Hindlimb muscle (tissue), 1 donor: ENCODE measurements at regions not wholly inside any gene's neighbourhood (a gene's known extent, or its start where the extent isn't known, plus 50 kb on each side); places are given as distances from the start of the nearest gene placed in this dataset.
"Not testable (repeated sequence)": the region's sequence is repeated elsewhere in the genome, so short reads cannot be mapped to it uniquely, and the experiment has no call there.

Experiments
- DNase-seq: peaks from one replicate; pipeline ENCODE4 v3.0.0-alpha.2; 2013

DNA sequence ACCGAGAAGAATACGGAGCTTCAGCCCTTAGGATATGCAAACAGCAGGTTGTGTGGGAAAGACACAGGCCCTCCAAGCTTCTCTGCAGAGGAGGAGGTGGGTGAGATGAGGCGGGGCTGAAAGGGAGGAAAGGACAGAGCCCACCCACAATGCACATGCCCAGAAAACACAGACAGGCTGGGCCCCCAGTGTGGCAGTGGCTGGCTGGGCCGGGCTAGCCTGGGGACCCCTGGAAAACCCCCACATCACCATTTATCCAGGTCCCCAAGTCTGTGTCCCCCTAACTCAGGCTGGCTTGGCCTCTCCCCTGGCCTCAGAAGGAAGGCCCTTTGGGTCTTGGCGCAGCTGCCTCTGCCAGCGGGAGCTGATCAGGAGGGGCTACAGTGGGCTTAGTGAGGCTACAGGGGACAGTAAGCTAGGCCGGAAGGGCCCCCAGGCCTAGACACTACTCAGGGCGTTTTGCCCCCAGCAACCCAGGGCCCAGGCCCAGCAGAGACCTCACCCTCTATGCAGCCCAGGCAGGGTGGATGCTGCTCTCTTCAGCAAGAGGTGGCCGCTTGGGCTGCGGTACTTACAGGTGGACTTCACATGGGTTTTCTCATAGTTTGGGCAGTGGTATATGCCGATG lies 119.5 kb downstream of the TUBA3C start:
- no peak for DNase-seq

DNA sequence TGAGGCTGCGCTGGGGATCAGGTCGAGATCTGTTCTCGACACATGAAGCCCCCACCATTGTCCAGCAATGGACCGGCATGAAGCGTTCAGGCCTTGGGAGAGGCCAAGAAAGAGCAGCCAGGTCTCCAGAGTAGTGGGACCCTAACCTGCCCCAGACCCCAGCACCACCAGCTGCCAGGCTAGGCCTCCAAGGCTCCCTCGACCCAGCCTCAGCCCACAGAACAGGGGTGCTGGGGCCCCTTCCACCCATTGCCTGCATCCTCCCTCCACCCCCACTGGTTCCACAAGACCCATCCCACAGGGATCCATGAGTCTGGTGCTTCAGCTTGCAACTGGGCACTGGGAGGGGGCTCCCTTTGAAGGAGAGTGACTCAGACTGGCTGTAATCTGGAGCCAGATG lies 120.3 kb downstream of the TUBA3C start:
- DNase-seq: no peak

DNA sequence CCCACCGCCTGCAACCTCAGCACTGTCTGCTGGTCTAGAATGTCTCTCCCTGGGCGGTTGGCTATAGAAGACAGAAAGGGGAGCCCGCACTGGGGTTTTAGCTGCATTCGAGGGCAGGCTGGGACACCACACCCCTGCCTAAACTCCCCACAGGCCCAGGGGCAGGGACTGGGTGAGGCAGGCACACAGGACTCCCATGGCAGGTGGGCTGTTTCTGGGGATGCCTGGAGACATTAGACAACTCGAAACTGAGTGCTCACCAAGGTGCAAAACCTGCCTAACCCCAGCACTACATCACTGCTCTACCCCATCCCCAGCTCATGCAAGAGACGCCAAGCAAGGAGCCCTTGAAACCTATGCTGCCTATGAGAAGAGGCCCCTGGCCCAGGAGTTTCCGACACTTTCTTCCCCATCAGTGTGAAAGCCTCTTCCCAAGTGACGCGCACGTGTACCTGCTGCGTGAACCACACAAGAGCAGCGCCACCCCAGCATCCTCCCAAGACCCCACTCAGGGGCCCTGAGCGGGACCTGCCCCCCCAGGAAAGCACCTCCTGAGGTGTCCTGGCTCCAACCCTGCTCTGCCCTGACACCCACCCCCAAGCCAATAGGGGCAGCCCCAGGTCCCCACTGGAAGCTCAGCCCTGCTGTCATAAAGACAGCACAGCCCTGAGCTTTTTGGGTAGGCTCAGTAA lies 121.2 kb downstream of the TUBA3C start:
- no peak for DNase-seq

DNA sequence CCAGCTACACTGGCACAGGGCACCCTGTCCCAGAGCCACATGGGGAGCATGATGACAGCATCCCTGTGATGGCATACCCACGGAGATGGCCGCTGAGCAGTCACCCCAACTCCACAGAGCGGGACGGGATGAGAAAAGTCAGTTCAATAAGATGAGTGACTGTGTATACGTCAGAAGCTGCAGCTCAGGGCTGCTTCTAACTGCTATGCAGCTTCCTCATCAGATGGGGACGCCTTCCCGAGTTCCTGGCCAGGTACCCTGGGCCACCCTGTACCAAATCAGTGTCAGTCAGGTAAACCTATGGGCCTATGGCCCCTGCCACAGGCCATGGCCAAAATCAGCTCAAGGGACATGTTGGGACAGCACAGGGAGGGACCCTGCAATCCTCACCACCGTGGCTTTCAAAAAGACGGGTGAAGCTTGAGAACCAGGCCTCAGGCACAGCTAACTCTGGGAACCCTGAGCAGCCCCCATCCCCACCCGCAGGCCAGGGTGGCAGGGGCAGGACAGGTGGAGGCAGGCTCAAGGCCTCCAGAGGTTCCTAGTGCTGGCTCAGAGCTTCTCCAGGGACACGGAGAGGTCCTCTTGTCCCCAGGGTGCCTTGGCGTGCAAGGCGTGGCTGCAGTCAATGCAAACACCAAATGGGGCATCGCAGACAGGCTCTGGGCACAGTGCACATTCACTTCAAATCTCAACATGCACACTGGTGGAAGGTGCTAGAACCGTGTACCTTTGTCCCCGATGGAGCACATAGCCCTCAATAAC lies 122.4 kb downstream of the TUBA3C start:
- no peak for DNase-seq

DNA sequence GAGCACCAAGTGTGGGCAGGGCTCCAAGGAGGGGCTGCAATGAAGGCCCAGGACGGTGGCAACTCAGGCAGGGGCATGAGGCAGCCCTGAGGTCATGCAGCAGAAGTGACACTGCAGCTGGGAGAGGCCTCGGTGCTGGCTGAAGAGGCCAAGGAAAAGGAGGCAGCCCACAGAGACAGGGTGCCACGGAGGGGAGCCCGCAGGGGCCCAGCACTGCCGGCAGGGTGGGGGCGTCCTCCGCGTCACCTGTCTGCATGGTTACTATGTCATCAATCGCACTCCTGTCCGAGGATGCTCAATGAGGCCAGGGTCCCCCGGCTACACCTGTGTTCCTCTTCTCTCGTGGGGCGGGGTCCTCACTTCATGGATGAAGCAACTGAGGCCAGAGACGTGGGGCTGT lies 123.1 kb downstream of the TUBA3C start:
- DNase-seq: peak; percentile 2

DNA sequence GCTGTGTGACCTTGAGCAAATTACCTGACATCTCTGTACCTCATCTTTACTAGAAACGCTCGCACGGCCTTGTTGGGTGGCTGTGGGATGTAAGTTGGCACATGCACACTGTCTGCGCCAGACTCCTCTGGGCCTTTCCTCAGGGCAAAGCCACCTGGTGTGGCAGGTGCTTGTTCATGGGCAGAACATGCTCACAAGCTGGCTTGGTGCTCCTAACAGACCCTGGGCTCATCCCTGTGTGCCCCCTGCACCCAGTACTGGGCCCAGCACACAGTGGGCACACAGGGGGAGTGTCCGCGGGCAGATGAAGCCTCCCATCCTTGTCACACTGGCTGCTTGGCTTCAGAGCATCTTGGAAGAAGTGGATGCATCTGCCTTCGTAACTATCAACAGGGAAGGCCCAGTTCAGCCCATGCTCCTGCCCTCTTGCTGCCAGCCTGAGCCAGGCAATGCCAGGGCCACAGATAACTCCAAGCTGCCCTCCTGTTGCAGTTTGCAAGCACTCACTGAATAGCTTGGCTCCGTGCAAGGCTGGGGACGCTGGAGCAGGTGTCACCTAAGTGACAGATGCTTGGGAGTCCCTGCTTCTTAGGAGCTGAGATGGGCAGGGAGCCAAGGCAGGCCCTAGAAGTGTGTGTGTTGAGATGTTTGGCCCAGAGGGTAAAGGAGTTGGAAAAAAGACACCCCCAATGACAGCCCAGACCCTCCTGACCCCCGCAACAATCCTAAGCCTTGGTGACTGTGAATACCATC lies 123.9 kb downstream of the TUBA3C start:
- DNase-seq: no peak

DNA sequence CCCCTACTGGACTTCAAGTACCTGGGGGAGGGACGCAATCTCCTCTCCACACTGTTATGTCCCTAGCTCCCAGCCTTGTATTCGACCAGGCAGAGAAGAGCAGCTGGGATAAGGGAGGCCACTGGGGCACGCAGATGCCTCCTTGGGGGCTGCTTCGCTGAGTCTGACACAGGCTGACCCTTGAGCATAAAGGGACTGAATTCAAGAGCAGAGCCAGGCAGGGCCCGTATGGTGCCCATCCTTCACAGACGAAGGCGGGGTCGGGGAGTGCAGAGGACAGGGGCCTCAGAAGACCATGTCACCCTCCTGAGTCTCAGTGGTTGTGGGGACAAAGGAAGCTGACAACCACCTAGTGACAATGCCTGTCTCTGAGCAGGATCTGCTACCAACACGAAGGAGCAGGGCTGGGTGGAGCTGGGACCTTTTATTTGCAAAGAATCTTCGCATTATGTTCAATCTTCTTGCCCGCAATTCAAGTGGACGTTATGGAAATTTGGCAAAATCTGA lies 124.6 kb downstream of the TUBA3C start:
- DNase-seq: no peak

DNA sequence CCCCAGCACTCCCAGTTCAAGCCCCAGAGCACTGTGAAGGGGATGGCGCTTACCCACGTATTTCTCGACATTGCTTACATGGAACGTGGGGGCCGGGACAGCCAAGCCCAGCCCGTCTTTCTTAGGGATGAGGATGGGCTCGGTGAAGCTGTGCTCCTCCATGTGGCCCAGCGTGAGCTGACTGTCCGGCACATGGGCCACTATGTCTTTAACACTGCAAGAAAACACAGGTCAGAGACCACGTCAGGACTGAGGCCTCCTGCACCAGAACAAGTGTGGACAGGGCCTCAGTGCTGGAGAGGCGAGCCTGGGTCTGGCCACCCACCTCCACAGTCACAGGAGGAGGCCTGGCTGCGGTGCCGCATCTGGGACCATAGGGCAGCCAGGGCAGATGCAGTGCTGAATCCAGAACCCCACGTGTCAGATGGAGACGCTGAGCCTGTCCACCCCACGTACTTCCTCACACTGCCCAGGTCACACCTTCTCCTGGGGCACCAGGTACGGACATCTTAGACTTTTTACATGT lies 125.2 kb downstream of the TUBA3C start:
- DNase-seq: no peak

DNA sequence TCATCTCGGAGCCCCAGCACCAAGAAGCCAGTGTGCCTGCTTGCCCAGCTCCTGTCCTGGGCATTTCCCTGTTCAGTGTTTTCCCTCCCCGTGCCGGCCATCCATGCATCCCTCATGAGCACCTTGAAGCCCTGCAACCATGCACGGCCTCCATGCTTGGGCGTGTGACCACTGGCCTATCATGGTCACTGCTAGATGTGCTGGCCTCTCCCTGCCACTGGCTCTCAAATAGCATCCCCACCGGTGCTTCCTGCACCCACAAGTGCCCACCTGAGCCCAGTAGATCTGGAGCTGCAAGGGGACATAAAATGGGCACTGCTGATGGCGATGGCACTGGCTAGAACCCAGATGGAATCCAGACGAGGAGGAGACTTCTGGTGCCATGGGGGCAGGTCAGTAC lies 126.0 kb downstream of the TUBA3C start:
- DNase-seq: no peak

DNA sequence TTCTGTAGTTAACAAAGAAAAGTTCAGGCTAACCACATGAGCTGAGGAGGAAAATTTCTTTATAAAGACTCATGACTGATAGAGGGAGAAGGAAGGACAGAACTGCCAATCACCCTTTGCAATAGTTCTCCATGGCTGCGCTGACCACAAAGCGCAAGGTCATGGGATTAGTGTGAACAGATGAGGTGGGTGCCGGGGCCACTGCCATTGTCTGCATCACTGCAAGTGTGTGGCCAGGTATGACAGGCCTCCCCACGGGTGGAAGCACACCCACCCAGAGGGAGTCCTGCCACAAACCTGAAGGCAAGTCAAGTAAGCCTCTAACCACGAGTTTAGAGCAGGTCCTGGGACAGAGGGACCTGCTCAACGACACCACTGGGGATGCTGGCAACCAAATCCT lies 128.1 kb downstream of the TUBA3C start:
- no peak for DNase-seq

DNA sequence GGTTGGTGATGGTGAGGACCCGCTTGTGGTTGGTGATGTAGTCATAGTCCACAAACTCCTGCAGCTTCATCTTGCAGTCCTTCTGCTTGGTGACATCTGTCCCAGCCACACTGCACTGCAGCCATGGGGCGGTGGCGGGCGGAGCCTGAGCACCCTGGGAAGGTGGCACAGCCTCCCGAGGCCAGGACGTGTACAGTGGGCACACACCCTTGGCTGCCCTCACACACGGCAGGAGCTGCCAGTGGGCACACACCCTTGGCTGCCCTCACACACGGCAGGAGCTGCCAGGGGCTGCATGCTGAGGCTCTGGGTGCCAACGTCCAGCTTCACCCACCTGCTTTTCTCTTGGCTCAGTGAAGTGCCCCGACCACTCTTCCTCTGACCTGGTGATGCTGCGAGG lies 128.7 kb downstream of the TUBA3C start:
- DNase-seq: no peak

DNA sequence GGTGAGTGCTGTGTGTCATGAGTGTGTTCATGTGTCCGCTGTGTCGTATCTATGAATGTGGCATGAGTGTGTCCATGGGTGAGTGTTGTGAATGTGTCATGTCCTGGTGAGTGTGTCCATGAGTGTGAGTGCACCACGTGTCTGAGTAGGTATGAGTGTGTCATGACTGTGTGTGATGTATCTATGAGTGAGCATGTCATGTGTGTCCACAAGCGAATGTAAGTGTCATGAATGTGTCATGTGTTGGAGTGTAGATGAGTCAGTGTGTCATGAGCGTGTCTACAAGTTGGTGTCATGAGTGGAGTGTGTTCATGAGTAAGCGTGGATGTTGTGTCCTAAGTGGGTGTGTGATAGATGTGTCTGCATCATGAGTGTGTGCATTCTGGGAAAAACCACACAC lies 129.4 kb downstream of the TUBA3C start:
- no peak for DNase-seq

DNA sequence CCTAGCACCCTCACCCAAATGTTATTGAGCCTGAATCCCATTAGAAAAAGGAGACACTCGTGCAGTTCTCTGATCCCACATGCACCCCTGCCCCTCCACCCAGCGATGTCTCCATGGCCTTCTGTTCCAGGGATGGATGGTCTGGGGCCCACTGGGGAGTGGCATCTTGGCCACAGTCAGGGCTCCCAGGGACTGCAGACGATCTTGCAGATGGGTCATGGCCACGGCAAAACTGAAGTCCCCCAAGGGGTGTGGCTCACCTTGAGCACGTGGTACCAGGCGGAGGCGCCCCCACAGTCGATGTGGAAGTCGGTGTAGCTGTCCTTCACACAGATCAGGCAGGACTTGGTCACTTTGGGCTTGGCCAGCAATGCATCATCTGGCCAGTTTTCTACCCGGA lies 130.7 kb downstream of the TUBA3C start:
- no peak for DNase-seq

DNA sequence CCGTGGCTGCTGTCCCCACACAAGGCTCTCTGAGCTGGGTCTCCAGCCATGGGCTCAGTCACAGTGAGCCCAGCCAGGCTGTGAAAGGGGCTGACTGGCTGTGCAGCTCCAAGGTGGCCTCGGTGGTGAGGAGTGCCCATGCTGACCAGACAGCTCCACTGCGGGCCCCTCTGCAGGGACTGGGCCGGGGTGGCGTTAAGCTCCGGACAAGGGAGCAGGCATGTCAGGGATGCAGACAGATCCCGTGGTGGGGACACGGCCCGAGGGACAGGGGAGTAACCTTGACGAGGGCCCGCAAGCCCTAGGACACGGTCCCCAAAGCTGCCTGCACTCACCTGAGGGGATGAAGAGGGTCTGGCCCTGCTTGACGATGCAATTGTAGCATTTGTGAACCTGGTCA lies 132.0 kb downstream of the TUBA3C start:
- DNase-seq: not testable (repeated sequence)

DNA sequence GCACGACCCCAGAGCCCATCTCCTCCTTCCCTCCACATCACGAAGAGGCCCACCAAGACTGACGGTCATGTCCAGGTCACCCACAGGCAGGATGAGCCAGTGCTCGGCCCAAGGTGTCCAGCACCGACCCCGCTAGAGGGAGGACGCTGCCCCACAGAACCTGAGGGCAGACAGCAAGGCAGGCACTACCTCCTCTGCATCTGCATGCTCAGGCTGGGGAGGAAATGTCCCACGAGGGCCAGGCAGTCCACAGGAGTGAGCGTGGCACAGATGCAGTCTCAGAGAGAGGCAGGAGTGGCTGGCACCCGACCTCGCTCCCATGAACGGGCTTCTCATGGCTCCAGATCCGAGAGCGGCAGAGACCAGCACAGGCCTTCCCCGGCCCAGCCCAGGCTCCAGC lies 133.2 kb downstream of the TUBA3C start:
- DNase-seq: no peak

DNA sequence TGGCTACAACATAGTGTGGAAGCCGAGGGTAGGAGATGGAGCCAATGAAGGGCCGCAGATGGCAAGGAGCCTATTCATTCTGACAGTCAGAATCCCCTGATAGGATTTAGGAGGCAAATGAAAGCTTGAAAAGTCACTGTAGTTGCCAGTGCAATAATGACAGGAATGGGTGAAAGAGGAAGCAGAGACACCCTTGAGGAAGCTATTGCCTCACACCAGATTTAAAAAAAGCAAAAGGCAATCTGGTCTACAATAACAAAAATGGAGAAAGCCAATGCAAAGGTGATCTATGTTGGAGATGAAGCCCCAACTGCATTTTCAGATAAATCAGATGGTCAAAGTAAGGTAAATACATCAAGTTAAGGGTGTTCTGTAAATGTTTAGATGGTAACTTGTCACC lies 158.5 kb downstream of the TUBA3C start:
- no peak for DNase-seq

DNA sequence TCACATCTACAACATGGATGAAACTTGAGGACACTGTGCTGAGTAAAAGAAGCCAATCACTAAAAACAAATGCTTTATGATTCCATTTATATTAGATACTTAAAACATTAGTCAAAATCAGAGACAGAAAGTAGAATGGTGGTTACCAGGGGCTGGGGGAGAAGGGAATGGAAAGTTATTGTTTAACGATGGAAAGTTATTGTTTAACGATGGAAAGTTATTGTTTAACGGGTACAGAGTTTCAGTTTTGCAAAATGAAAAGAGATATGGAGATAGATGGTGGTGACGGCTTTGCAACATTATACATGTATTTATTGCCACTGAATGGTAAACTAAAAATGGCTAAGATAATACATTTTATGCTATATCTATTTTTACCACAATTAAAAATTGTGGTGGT lies 160.6 kb downstream of the TUBA3C start:
- no peak for DNase-seq

DNA sequence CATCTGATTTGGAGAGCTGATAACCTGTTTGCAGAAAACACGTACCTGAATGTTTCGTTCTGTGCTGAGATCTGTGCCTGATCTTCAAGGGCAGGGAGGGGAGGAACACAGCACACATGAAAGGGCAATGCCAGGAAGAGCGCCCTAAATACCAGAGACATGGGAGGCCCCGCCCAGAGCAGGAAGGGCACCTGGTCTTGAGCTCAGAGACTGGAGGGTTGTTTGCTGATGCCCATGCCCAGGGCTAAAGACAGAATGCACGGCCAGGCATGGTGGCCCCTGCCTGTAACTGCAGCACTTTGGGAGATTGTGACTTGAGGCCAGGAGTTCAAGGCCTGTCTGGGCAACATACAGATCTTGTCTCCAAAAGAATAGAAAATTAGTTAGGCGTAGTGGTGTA lies 183.2 kb downstream of the TUBA3C start:
- DNase-seq: no peak

DNA sequence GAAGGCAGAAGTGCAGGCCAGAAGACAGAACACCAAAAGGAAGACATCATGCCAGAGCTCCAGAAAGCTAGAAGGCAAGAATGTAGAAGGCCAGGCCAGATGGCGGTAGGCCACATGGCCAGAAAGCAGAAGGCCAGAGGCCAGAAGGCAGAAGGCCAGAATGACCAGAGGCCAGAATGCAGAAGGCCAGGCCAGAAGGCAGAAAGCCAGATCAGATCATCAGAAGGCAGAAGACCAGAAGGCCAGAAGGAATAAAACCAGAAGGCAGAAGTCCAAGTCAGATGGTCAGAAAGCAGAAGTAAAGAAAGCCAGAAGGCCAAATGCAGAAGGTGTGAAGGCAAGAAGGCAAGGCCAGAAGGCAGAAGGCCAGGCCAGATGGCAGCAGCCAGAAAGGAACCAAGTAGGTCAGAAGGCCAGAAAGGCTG lies 185.0 kb downstream of the TUBA3C start:
- DNase-seq: no peak

DNA sequence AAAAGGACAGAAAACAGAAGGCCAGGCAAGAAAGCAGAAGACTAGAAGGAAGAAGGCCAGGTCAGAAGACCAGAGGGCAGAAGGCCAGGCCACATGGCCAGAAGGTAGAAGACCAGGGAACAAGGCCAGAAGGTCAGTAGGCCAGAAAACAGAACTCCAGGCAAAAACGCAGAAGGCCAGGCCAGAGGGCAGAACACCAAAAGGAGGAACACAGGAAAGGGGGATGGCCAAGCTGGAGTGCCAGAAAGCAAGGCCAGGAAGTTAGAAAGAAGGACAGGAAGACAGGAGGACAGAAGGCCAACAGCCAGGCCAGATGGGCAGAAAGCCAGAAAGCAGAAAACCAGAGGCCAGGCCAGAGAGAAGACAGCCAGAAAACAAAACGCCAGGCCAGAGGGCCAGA lies 185.4 kb downstream of the TUBA3C start:
- no peak for DNase-seq

DNA sequence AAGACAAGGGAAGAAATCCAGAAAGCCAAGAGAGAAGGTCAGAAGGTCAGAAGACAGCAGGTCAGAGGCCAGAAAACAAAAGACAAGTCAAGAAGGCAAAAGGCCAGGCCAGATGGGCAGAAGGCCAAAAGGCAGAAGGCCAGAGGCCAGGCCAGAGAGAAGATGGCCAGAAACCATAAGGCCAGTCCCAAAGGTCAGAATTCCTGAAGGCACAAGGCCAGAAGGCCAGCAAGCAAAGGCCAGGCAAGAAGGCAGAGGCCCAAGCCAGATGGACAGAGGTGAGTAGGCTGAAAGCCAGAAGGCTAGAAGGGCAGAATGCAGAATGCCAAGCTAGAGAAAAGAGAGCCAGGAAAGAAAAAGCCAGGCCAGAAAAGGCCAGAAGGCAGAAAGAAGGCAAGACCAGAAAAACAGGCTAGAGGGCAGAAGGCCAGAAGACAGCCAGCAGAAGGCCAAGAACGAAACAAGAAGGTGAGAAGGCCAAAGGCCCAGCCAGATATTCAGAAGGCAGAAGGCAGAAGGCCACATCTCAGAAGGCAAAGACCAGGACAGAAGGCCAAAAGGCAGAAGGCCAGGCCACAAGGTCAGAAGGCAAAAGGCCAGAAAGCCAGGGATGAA lies 186.3 kb downstream of the TUBA3C start:
- DNase-seq: no peak
